ENCODE measurements at regions not wholly inside any gene's neighbourhood (a gene's known extent, or its start where the extent isn't known, plus 50 kb on each side); places are given as distances from the start of the nearest gene placed in this dataset.

- no peak for TF ChIP-seq CTCF (conservative IDR thresholded peaks at IDR 0.05)
- TF ChIP-seq ZFX (IDR thresholded peaks at IDR 0.05): no peak
These were observed 233.3 kb downstream of the FAM170A start for GRCh38 chr5:119862619-119863018.

All from C4-2B (cell line).